ENCODE measurements at regions not wholly inside any gene's neighbourhood (a gene's known extent, or its start where the extent isn't known, plus 50 kb on each side); places are given as distances from the start of the nearest gene placed in this dataset.

GRCh38 chr5:56686337-56687195 is 128.8 kb upstream of the MAP3K1 start:
- DNase-seq (ENCODE audit: low read depth in 2 of 2) = no peak

GRCh38 chr5:56685503-56686217 is 129.7 kb upstream of the MAP3K1 start:
- no peak for DNase-seq (ENCODE audit: low read depth in 2 of 2)

GRCh38 chr5:56684159-56684558 is 131.2 kb upstream of the MAP3K1 start:
- DNase-seq (ENCODE audit: low read depth in 2 of 2) = no peak

DNA sequence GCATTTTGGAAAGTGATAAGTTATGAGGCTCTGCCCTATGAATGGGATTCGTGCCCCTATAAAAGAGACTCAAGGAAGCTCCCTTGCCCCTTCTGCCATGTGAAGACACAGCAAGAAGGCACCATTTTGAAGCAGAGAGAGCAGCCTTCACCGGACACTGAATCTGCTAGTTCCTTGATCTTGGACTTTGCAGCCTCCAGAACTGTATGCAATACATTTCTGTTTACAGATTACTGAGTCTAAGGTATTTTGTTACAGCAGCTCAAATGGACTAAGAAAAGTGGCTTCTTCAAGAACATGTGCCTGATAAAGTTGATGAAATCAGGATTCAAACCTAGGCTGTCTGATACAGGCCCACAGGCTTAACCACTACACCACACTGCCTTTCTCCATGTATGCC is 131.6 kb upstream of the MAP3K1 start:
- DNase-seq (ENCODE audit: low read depth in 2 of 2) = no peak

GRCh38 chr5:56683281-56683680 is 132.1 kb upstream of the MAP3K1 start:
- DNase-seq (ENCODE audit: low read depth in 2 of 2) = no peak

GRCh38 chr5:56681346-56681745 is 134.0 kb upstream of the MAP3K1 start:
- peak; percentile 51 to 55 for DNase-seq (ENCODE audit: low read depth in 2 of 2)

- no peak for DNase-seq (ENCODE audit: low read depth in 2 of 2)
These were observed 134.6 kb upstream of the MAP3K1 start for GRCh38 chr5:56680731-56681130.

- DNase-seq (ENCODE audit: low read depth in 2 of 2) = no peak
These were observed 137.6 kb upstream of the MAP3K1 start for GRCh38 chr5:56677690-56678305.

GRCh38 chr5:56676091-56676768 is 139.1 kb upstream of the MAP3K1 start:
- no peak for DNase-seq (ENCODE audit: low read depth in 2 of 2)

GRCh38 chr5:56674441-56674840 is 140.9 kb upstream of the MAP3K1 start:
- no peak for DNase-seq (ENCODE audit: low read depth in 2 of 2)

GRCh38 chr5:56673171-56673570 is 142.2 kb upstream of the MAP3K1 start:
- DNase-seq (ENCODE audit: low read depth in 2 of 2) = no peak

- DNase-seq (ENCODE audit: low read depth in 2 of 2) = no peak
These were observed 143.8 kb upstream of the MAP3K1 start for GRCh38 chr5:56671571-56671970.

- no peak for DNase-seq (ENCODE audit: low read depth in 2 of 2)
These were observed 144.4 kb upstream of the MAP3K1 start for GRCh38 chr5:56670916-56671315.

- DNase-seq (ENCODE audit: low read depth in 2 of 2) = no peak
These were observed 145.5 kb upstream of the MAP3K1 start for GRCh38 chr5:56669534-56670483.

DNA sequence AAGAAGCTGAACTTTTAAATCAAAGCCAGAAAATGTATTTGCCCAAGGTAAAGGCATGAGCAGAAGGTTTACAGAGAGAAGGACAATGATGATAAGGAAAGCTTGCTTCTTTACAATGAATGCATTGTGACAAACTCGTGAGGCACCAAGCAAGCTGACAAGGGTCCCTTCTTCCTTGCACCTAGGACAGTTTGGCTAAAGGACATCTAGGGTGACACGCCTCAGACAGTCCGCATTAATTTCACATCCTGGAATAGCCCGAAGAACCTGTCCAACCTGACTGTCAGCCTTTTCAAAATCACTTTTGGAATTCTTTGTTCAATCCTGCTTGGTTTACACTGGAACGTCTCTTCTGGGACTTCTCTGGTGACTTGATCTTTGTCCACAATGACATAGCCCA is 146.4 kb upstream of the MAP3K1 start:
- DNase-seq (ENCODE audit: low read depth in 2 of 2) = no peak

- no peak for DNase-seq (ENCODE audit: low read depth in 2 of 2)
These were observed 147.7 kb upstream of the MAP3K1 start for GRCh38 chr5:56667692-56668091.

- no peak for DNase-seq (ENCODE audit: low read depth in 2 of 2)
These were observed 148.4 kb upstream of the MAP3K1 start for GRCh38 chr5:56666901-56667300.

DNA sequence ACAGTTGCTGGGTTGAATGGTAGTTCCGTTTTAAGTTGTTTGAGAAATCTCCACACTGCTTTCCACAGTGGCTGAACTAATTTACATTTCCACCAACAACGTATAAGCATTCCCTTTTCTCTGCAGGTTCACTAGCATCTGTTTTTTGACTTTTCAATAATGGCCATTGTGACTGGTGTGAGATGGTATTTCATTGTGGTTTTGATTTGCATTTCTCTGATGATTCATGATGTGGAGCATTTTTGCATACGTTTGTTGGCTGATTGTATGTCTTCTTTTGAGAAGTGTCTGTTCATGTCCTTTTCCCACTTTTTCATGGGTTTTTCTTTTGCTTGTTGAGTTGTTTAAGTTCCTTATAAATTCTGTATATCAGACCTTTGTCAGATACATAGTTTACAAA is 150.2 kb upstream of the MAP3K1 start:
- peak; percentile 41 to 45 for DNase-seq (ENCODE audit: low read depth in 2 of 2)

DNA sequence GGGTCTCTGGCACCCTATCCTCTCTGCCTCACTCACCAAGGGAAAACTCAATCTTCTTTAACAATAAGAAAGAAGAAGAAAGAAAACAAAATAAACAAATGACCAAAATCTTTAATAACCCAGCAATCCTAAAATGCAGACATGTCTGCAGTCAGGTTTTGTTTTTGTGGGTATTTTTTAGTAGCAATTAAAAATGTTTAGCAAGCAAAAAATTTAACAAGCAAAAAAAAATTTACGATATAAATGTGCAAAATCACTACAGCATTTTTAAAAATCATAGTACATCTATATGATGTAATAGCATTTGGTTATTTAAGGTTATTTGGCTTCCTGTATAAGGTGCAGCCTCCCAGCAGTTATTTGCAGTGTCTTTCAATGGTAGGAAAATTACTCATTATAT is 151.3 kb upstream of the MAP3K1 start:
- no peak for DNase-seq (ENCODE audit: low read depth in 2 of 2)

GRCh38 chr5:56663523-56663922 is 151.8 kb upstream of the MAP3K1 start:
- DNase-seq (ENCODE audit: low read depth in 2 of 2) = no peak

DNA sequence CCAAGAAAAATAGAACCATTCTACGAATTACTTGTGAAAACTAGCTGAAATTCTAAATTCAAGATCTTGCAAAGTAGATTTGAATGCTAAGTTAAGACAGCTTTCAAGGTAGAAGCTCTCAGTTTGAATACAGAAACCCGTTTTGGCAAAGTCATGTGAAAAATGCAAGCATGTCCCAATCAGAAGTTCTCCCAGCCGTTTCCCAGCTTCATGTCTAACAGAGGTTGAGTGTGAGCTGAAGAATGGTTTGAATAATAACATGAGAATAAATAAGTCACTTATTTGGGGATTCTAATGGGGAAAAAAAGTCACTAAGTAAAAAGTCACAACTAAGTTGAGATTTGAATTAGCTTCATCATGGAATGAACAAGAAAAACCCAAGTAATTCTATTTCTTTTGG is 152.5 kb upstream of the MAP3K1 start:
- no peak for DNase-seq (ENCODE audit: low read depth in 2 of 2)
